HG03432 (cell line): ENCODE measurements at regions not wholly inside any gene's neighbourhood (a gene's known extent, or its start where the extent isn't known, plus 50 kb on each side); places are given as distances from the start of the nearest gene placed in this dataset.
"Not testable (repeated sequence)": the region's sequence is repeated elsewhere in the genome, so short reads cannot be mapped to it uniquely, and the experiment has no call there.

Experiments
- ATAC-seq: cut with Tn5 transposase; IDR thresholded peaks from one replicate; pipeline ENCODE4 v1.9.1; 2021; ENCODE audit warnings: mild to moderate bottlenecking, moderate library complexity; ENCODE audit not compliant: unreplicated experiment

GRCh38 chr4:107332656-107333055, 296.5 kb upstream of the DKK2 start:
- not testable (repeated sequence) for ATAC-seq

- no peak for ATAC-seq
Observed at GRCh38 chr4:107330916-107331315, 294.8 kb upstream of the DKK2 start.

- no peak for ATAC-seq
Observed at GRCh38 chr4:107319386-107319785, 283.3 kb upstream of the DKK2 start.

GRCh38 chr4:107318078-107318477, 282.0 kb upstream of the DKK2 start:
- no peak for ATAC-seq

GRCh38 chr4:107317611-107318010, 281.5 kb upstream of the DKK2 start:
- ATAC-seq = no peak

- ATAC-seq = no peak
Observed at GRCh38 chr4:107315584-107315983, 279.5 kb upstream of the DKK2 start.

- ATAC-seq = no peak
Observed at GRCh38 chr4:107314156-107314555, 278.0 kb upstream of the DKK2 start.

- no peak for ATAC-seq
Observed at GRCh38 chr4:107312366-107312765, 276.3 kb upstream of the DKK2 start.

GRCh38 chr4:107304699-107305286, 268.7 kb upstream of the DKK2 start:
- no peak for ATAC-seq

- no peak for ATAC-seq
Observed at GRCh38 chr4:107299646-107300045, 263.5 kb upstream of the DKK2 start.

- ATAC-seq = no peak
Observed at GRCh38 chr4:107292979-107293378, 256.9 kb upstream of the DKK2 start.

- no peak for ATAC-seq
Observed at GRCh38 chr4:107283587-107284559, 247.8 kb upstream of the DKK2 start.

GRCh38 chr4:107279733-107280132, 243.6 kb upstream of the DKK2 start:
- no peak for ATAC-seq

- no peak for ATAC-seq
Observed at GRCh38 chr4:107278791-107279483, 242.8 kb upstream of the DKK2 start.

- ATAC-seq = no peak
Observed at GRCh38 chr4:107276052-107276451, 239.9 kb upstream of the DKK2 start.

- ATAC-seq = no peak
Observed at GRCh38 chr4:107275225-107275624, 239.1 kb upstream of the DKK2 start.

GRCh38 chr4:107270614-107271013, 234.5 kb upstream of the DKK2 start:
- ATAC-seq = no peak

- ATAC-seq = no peak
Observed at GRCh38 chr4:107269175-107269574, 233.1 kb upstream of the DKK2 start.

GRCh38 chr4:107265859-107266258, 229.7 kb upstream of the DKK2 start:
- ATAC-seq = no peak

- no peak for ATAC-seq
Observed at GRCh38 chr4:107261241-107261874, 225.2 kb upstream of the DKK2 start.

- ATAC-seq = no peak
Observed at GRCh38 chr4:107258359-107258758, 222.2 kb upstream of the DKK2 start.
